HCT116 (cell line): ENCODE measurements at regions not wholly inside any gene's neighbourhood (a gene's known extent, or its start where the extent isn't known, plus 50 kb on each side); places are given as distances from the start of the nearest gene placed in this dataset.

ENCODE experiments used
- ATAC-seq: fragments of 200-7000 bp; cut with Tn5 transposase; 2 replicates; pipeline ENCODE4 v1.9.1; 2020; ENCODE audit warnings: mild to moderate bottlenecking, moderate library complexity
- BruUV-seq: library from RNA; stranded (reverse); fragments of 400-500 nt; replicated peaks from 2 replicates; lab custom pipeline; 2021; lab: Mats Ljungman, UMichigan
- CTCF ChIA-PET: fragments of 300-600 bp; sonication (Branson Sonifier 250); formaldehyde crosslinking; loops from one replicate; lab custom pipeline; 2021; ENCODE audit warnings: antibody characterized with exemption; lab: Charles Lee
- POLR2A ChIA-PET: fragments of 300-600, 350-600 bp; sonication (Branson Sonifier 250); formaldehyde crosslinking; loops from one replicate; lab custom pipeline; 2021; ENCODE audit warnings: antibody characterized with exemption; lab: Charles Lee
- RAD21 ChIA-PET, 2 experiments: fragments of 300-600 bp; sonication (Branson Sonifier 250); formaldehyde crosslinking; loops; one replicate each; lab custom pipeline; 2023; ENCODE audit warnings: low total read pairs in 2 of 2; ENCODE audit not compliant: uncharacterized antibody in 2 of 2, unreplicated experiment in 2 of 2, low non-redundant PET in 1 of 2; lab: Charles Lee
- DNase-seq: peaks from one replicate; pipeline ENCODE4 v3.0.0-alpha.2; 2010; ENCODE audit warnings: low read depth, low spot score
- H2AFZ ChIP-seq: fragments of 200-600 bp; shearing (Covaris generic), sonication (generic); 2 replicates; pipeline ENCODE4 v1.6.1; 2017; ENCODE audit warnings: low read depth, mixed run types, mixed read lengths, antibody characterized with exemption, low read length; ENCODE audit not compliant: poor library complexity, severe bottlenecking
- H3K27ac ChIP-seq: 2 replicates; pipeline ENCODE4 v1.5.1; 2012; ENCODE audit warnings: low read depth, low read length
- H3K27me3 ChIP-seq: fragments of 200-600 bp; sonication (generic); 2 replicates; pipeline ENCODE4 v1.6.1; 2016; ENCODE audit warnings: mixed run types, low read length, mixed read lengths; ENCODE audit not compliant: insufficient read depth
- H3K36me3 ChIP-seq, 2 experiments: fragments of 200-500 bp in 1 of 2; fragments of 200-600 bp in 1 of 2; sonication (Bioruptor generic) in 1 of 2; sonication (generic) in 1 of 2; 2 replicates each; pipeline versions ENCODE4 v1.5.1 to v1.6.1; 2014 to 2016; ENCODE audit warnings: low read length in 2 of 2, inconsistent platforms in 1 of 2, mixed read lengths in 1 of 2, mixed run types in 1 of 2; ENCODE audit not compliant: insufficient read depth in 2 of 2, control insufficient read depth in 1 of 2
- H3K4me1 ChIP-seq, 2 experiments: fragments of 200-600 bp in 1 of 2; sonication (generic) in 1 of 2; 2 replicates each; pipeline versions ENCODE4 v1.5.1 to v1.6.1; 2012 to 2017; ENCODE audit warnings: low read length in 2 of 2, inconsistent platforms in 1 of 2, mild to moderate bottlenecking in 1 of 2, mixed read lengths in 1 of 2, mixed run types in 1 of 2, moderate library complexity in 1 of 2; ENCODE audit not compliant: insufficient read depth in 2 of 2, control insufficient read depth in 1 of 2
- H3K4me2 ChIP-seq: fragments of 200-600 bp; sonication (generic); 2 replicates; pipeline ENCODE4 v1.6.1; 2017; ENCODE audit warnings: mixed run types, low read length, mixed read lengths
- H3K4me3 ChIP-seq, 2 experiments: fragments of 200-600 bp in 1 of 2; sonication (generic) in 1 of 2; replicated peaks in 1 of 2; 2 replicates each; pipeline ENCODE4 v1.5.1; 2011 to 2016; ENCODE audit warnings: low read length in 2 of 2, control low read depth in 1 of 2, low read depth in 1 of 2, mild to moderate bottlenecking in 1 of 2, mixed read lengths in 1 of 2, mixed run types in 1 of 2
- H3K79me2 ChIP-seq: fragments of 200-600 bp; sonication (generic); 2 replicates; pipeline ENCODE4 v1.6.1; 2017; ENCODE audit warnings: mild to moderate bottlenecking, mixed run types, low read length, moderate library complexity, mixed read lengths; ENCODE audit not compliant: insufficient read depth
- H3K9ac ChIP-seq: fragments of 200-600 bp; sonication (generic); 2 replicates; pipeline ENCODE4 v1.6.1; 2016; ENCODE audit warnings: low read length, mixed read lengths
- H3K9me2 ChIP-seq: fragments of 200-600 bp; sonication (generic), shearing (Covaris generic); 2 replicates; pipeline ENCODE4 v1.6.1; 2017; ENCODE audit warnings: mixed run types, mild to moderate bottlenecking, moderate library complexity; ENCODE audit not compliant: insufficient read depth
- H3K9me3 ChIP-seq, 2 experiments: fragments of 200-500 bp in 1 of 2; fragments of 200-600 bp in 1 of 2; sonication (Bioruptor generic) in 1 of 2; sonication (generic) in 1 of 2; 2 replicates each; pipeline ENCODE4 v1.6.1; 2014 to 2017; ENCODE audit warnings: low read length in 2 of 2, mixed read lengths in 2 of 2, inconsistent platforms in 1 of 2, low read depth in 1 of 2, mild to moderate bottlenecking in 1 of 2, mixed run types in 1 of 2, moderate library complexity in 1 of 2; ENCODE audit not compliant: control insufficient read depth in 1 of 2, insufficient read depth in 1 of 2
- H4K20me1 ChIP-seq: fragments of 200-600 bp; sonication (generic), shearing (Covaris generic); 2 replicates; pipeline ENCODE4 v1.6.1; 2017; ENCODE audit warnings: mixed run types, mild to moderate bottlenecking, moderate library complexity; ENCODE audit not compliant: insufficient read depth
- CEBPB ChIP-seq: IDR thresholded peaks from 2 replicates; pipeline ENCODE4 v1.6.1; 2012; ENCODE audit warnings: low read depth
- EGR1 ChIP-seq: IDR thresholded peaks from 2 replicates; pipeline ENCODE4 v1.6.1; 2012; ENCODE audit warnings: low read depth
- ELF1 ChIP-seq: IDR thresholded peaks from 2 replicates; pipeline ENCODE4 v1.6.1; 2012; ENCODE audit warnings: low read depth, borderline replicate concordance
- EZH2 ChIP-seq: fragments of 200-600 bp; sonication (generic); IDR thresholded peaks from 2 replicates; pipeline ENCODE4 v1.6.1; 2017; ENCODE audit warnings: antibody characterized with exemption, mixed run types
- EZH2phosphoT487 ChIP-seq: fragments of 200-600 bp; IDR thresholded peaks from 2 replicates; pipeline ENCODE4 v1.6.1; 2018; ENCODE audit warnings: antibody characterized with exemption, borderline replicate concordance
- FOSL1 ChIP-seq: IDR thresholded peaks from 2 replicates; pipeline ENCODE4 v1.6.1; 2012; ENCODE audit warnings: low read depth
- POLR2A ChIP-seq: IDR thresholded peaks from 2 replicates; pipeline ENCODE4 v1.7.0; 2011; ENCODE audit warnings: borderline replicate concordance; ENCODE audit not compliant: insufficient read depth, insufficient read length; ENCODE audit errors: extremely low read depth
- POLR2AphosphoS5 ChIP-seq: IDR thresholded peaks from 2 replicates; pipeline ENCODE4 v1.6.1; 2011; ENCODE audit warnings: mild to moderate bottlenecking, low read depth, low read length, moderate library complexity
- SIN3A ChIP-seq: IDR thresholded peaks from 2 replicates; pipeline ENCODE4 v1.6.1; 2012; ENCODE audit warnings: low read depth
- SP1 ChIP-seq: IDR thresholded peaks from 2 replicates; pipeline ENCODE4 v1.6.1; 2012; ENCODE audit warnings: low read depth
- SRF ChIP-seq: IDR thresholded peaks from 2 replicates; pipeline ENCODE4 v1.6.1; 2012; ENCODE audit warnings: low read depth
- TCF7L2 ChIP-seq: IDR thresholded peaks from 2 replicates; pipeline ENCODE4 v1.7.0; 2011; ENCODE audit warnings: borderline replicate concordance, inconsistent platforms; ENCODE audit not compliant: insufficient read depth, insufficient read length; ENCODE audit errors: extremely low read depth
- YY1 ChIP-seq: IDR thresholded peaks from 2 replicates; pipeline ENCODE4 v1.6.1; 2011; ENCODE audit warnings: low read length, low read depth, moderate library complexity, mild to moderate bottlenecking; ENCODE audit not compliant: insufficient replicate concordance; ENCODE audit errors: extremely low read depth
- ZFX ChIP-seq: fragments of 450-650 bp; IDR thresholded peaks from 2 replicates; pipeline ENCODE4 v1.6.1; 2017
- intact Hi-C: fragments of 100-400 bp; cut with micrococcal nuclease; formaldehyde crosslinking; loops from 2 replicates; pipeline ENCODE4 v1.10.0; 2022
- TF ChIP-seq, protein P1 (sequence below): IDR thresholded peaks from 2 replicates; pipeline ENCODE4 v1.6.1; 2012
- TF ChIP-seq, protein P2 (sequence below): IDR thresholded peaks from 2 replicates; pipeline ENCODE4 v1.6.1; 2012

DNA sequence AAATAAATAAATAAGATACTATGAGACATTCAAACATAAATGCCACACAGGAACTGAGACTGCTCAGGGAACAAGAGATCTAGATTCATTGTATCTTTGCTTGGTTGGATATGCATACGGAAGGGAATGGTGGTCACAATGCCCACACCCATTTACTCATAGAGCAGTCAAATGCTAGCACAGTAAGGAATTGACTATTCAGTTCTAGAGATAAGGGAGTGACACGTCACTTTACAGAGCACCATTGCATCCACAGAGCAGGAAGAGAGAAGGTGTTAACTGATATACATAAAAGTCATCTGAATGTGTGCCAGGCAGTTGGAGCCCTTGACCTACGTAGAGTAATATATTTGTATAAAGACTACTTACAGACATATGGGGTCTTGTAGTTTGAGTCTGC lies 530.0 kb upstream of the NOVA1 start:
- no peaks in the 10 kb centered on the region for H3K79me2 ChIP-seq
- BruUV-seq, result no TSS peak
- no peak for DNase-seq
- no peak for ATAC-seq
- H3K9me3 ChIP-seq, result peaks cover 15 to 41% of the 10 kb centered on the region in 2 experiments; a peak in 3 of 4 replicates
- TF ChIP-seq SIN3A, result no peak
- TF ChIP-seq CEBPB, result no peak
- TF ChIP-seq EZH2, result no peak
- TF ChIP-seq EZH2phosphoT487, result no peak
- no peak for TF ChIP-seq ELF1
- TF ChIP-seq SRF, result no peak
- TF ChIP-seq ZFX, result no peak
- no peak for TF ChIP-seq TCF7L2
- TF ChIP-seq, protein P1, sequence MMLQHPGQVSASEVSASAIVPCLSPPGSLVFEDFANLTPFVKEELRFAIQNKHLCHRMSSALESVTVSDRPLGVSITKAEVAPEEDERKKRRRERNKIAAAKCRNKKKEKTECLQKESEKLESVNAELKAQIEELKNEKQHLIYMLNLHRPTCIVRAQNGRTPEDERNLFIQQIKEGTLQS, result no peak
- TF ChIP-seq POLR2AphosphoS5, result no peak
- TF ChIP-seq POLR2A, result no peak
- no peak for TF ChIP-seq YY1
- no peak overlapping the region for H3K27ac ChIP-seq
- H3K27me3 ChIP-seq, result no peaks in the 10 kb centered on the region
- H4K20me1 ChIP-seq, result no peaks in the 10 kb centered on the region
- H3K36me3 ChIP-seq, result no peaks in the 10 kb centered on the region
- intact Hi-C loops, result no loop called here
- RAD21 ChIA-PET, result no interaction called here
- H3K4me1 ChIP-seq, result no peaks in the 10 kb centered on the region
- H3K9ac ChIP-seq, result no peak overlapping the region
- CTCF ChIA-PET, result no interaction called here
- H3K4me3 ChIP-seq, result no peak overlapping the region
- H3K4me2 ChIP-seq, result no peak overlapping the region
- H2AFZ ChIP-seq, result no peak overlapping the region
- H3K9me2 ChIP-seq, result no peaks in the 10 kb centered on the region
- POLR2A ChIA-PET, result no interaction called here

DNA sequence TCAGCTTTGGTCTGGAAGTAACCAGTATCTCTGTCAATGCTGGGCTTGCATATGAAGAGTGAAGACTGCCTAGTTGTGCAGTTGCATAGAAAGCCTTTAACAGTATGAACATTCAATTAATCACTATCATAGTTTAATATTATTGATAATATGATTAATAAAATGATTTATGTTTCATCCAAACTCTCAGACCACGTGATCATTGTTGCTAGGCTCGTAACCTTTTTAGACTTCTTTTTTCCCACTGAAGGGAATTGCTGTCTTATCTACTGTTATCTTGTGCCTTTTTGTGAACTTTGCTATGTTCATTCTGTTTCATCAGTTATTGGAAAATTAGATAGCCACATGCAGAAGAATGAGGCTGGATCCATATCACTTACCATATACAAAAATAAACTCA lies 536.4 kb upstream of the NOVA1 start:
- no peaks in the 10 kb centered on the region for H3K9me2 ChIP-seq
- no peaks in the 10 kb centered on the region for H4K20me1 ChIP-seq
- no peak overlapping the region for H3K27ac ChIP-seq
- DNase-seq (no peak), ATAC-seq (no peak)
- no peak overlapping the region for H3K4me3 ChIP-seq
- ChIA-PET CTCF (no interaction called here), RAD21 (no interaction called here), POLR2A (no interaction called here)
- H3K27me3 ChIP-seq, result no peaks in the 10 kb centered on the region
- intact Hi-C loops, result no loop called here
- no peaks in the 10 kb centered on the region for H3K36me3 ChIP-seq
- no peaks in the 10 kb centered on the region for H3K79me2 ChIP-seq
- peaks cover 0 to 22% of the 10 kb centered on the region in 2 experiments; a peak in 1 of 4 replicates for H3K9me3 ChIP-seq
- H3K4me2 ChIP-seq, result no peak overlapping the region
- no peaks in the 10 kb centered on the region for H3K4me1 ChIP-seq
- BruUV-seq, result no TSS peak
- no peak overlapping the region for H3K9ac ChIP-seq
- no peak for TF ChIP-seq SP1
- no peak for TF ChIP-seq ZFX
- TF ChIP-seq, protein P2, sequence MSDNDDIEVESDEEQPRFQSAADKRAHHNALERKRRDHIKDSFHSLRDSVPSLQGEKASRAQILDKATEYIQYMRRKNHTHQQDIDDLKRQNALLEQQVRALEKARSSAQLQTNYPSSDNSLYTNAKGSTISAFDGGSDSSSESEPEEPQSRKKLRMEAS, result no peak
- TF ChIP-seq FOSL1, result no peak
- TF ChIP-seq EGR1, result no peak
- H2AFZ ChIP-seq, result no peak overlapping the region
